ENCODE measurements at regions not wholly inside any gene's neighbourhood (a gene's known extent, or its start where the extent isn't known, plus 50 kb on each side); places are given as distances from the start of the nearest gene placed in this dataset.
"Not testable (repeated sequence)": the region's sequence is repeated elsewhere in the genome, so short reads cannot be mapped to it uniquely, and the experiment has no call there.

DNA sequence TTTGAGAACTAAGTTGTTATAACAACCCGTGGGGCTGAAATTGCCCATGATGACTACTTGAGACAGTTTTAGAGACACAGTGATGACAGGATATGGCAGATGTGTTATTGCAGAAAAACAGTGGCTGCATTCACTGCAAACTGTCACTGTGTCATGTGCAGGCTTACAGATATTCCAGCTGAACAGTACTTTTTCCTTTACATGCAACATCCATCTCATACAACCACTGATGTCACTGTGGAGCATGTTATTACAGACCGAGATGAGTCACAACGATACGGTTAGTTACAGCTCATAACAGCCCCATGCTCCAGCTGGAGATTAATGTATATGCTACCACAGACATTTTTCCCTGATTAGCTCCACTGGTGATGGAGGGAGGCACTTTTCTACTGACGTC is 207.4 kb downstream of the TMA16 start:
- CTCF ChIA-PET = no interaction called here
- DNase-seq = no peak
- Histone ChIP-seq H3K4me3 (ENCODE audit: control insufficient read depth in 1 of 7, extremely low read depth in 1 of 7, insufficient read depth in 4 of 7, low read depth in 2 of 7, low read length in 6 of 7) (no peak overlapping the region), H3K4me1 (ENCODE audit: control extremely low read depth in 1 of 4, control insufficient read depth in 4 of 4, insufficient read depth in 4 of 4, low read length in 3 of 4) (no peaks in the 10 kb centered on the region), H3K27me3 (replicated peaks in 2 of 5; ENCODE audit: control insufficient read depth in 4 of 5, insufficient read depth in 5 of 5, low read length in 4 of 5) (peaks cover 0 to 5% (median 0%) of the 10 kb centered on the region in 5 experiments), H3K36me3 (ENCODE audit: control insufficient read depth in 4 of 4, insufficient read depth in 4 of 4, low read length in 3 of 4) (no peaks in the 10 kb centered on the region), H3K9me3 (ENCODE audit: control extremely low read depth in 1 of 5, control insufficient read depth in 4 of 5, insufficient read depth in 2 of 5, low read depth in 1 of 5, low read length in 4 of 5) (peaks cover 0 to 3% (median 0%) of the 10 kb centered on the region in 5 experiments), H3K27ac (ENCODE audit: insufficient read depth in 1 of 2, low read depth in 1 of 2, low read length in 2 of 2, poor library complexity in 1 of 2, severe bottlenecking in 2 of 2) (no peak overlapping the region)
- POLR2A ChIA-PET = no interaction called here
- 97% methylated on average over 4 of the region's 5 CpGs for WGBS (ENCODE audit: insufficient coverage)

DNA sequence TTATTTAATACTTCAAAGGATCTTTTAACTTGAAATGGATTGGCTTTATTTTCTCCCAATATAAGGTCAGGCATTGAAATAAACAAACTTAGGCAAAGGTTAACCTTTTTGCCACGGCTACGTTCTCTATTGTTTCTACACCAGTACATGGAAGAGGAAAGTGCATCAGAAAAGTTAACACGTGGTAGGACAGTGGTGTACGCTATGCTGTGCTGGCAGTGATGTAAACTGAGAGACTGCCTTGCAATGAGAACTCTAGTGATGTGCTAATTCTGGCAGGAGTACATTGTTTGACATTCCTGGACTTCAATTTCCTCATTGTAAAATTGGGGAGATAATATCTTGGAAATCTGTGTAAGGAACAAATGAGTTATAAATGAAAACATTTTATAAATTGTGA is 208.2 kb downstream of the TMA16 start:
- Histone ChIP-seq H3K27me3 (replicated peaks in 2 of 5; ENCODE audit: control insufficient read depth in 4 of 5, insufficient read depth in 5 of 5, low read length in 4 of 5) (peaks cover 0 to 5% (median 0%) of the 10 kb centered on the region in 5 experiments), H3K4me3 (ENCODE audit: control insufficient read depth in 1 of 7, extremely low read depth in 1 of 7, insufficient read depth in 4 of 7, low read depth in 2 of 7, low read length in 6 of 7) (no peak overlapping the region), H3K27ac (ENCODE audit: insufficient read depth in 1 of 2, low read depth in 1 of 2, low read length in 2 of 2, poor library complexity in 1 of 2, severe bottlenecking in 2 of 2) (no peak overlapping the region), H3K4me1 (ENCODE audit: control extremely low read depth in 1 of 4, control insufficient read depth in 4 of 4, insufficient read depth in 4 of 4, low read length in 3 of 4) (no peaks in the 10 kb centered on the region), H3K36me3 (ENCODE audit: control insufficient read depth in 4 of 4, insufficient read depth in 4 of 4, low read length in 3 of 4) (no peaks in the 10 kb centered on the region), H3K9me3 (ENCODE audit: control extremely low read depth in 1 of 5, control insufficient read depth in 4 of 5, insufficient read depth in 2 of 5, low read depth in 1 of 5, low read length in 4 of 5) (no peaks in the 10 kb centered on the region)
- ChIA-PET POLR2A (no interaction called here), CTCF (no interaction called here)
- 89% methylated on average over 4 of the region's 4 CpGs for WGBS (ENCODE audit: insufficient coverage)
- DNase-seq = no peak

DNA sequence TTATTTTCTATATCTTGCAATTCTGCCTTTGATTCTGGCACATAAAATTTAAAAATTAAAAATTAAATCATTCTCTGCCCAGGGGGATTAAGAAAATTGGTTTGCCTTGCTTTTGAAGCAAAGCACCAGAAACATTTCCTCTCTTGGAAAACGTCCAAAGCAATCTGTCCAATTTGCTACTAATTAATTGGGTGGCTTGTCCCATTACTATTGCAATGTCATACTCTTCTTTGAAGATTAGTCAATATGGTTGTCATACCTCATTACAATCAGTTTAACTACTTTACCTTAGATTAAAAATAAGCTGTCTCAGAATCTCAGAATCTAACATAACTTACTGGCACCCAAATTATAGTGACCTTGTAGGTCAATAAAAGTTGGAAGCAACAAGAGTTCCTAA is 208.8 kb downstream of the TMA16 start:
- no peak overlapping the region for H3K27ac ChIP-seq (ENCODE audit: insufficient read depth in 1 of 2, low read depth in 1 of 2, low read length in 2 of 2, poor library complexity in 1 of 2, severe bottlenecking in 2 of 2)
- ChIA-PET POLR2A (no interaction called here), CTCF (interaction anchor here (1.1 kb wide), 1 partner anchor 57 kb away, joined by 3 read pairs; no protein-coding TSS in a partner anchor)
- H3K36me3 ChIP-seq (ENCODE audit: control insufficient read depth in 4 of 4, insufficient read depth in 4 of 4, low read length in 3 of 4) = no peaks in the 10 kb centered on the region
- H3K4me3 ChIP-seq (ENCODE audit: control insufficient read depth in 1 of 7, extremely low read depth in 1 of 7, insufficient read depth in 4 of 7, low read depth in 2 of 7, low read length in 6 of 7) = no peak overlapping the region
- peaks cover 0 to 5% (median 0%) of the 10 kb centered on the region in 5 experiments for H3K27me3 ChIP-seq (replicated peaks in 2 of 5; ENCODE audit: control insufficient read depth in 4 of 5, insufficient read depth in 5 of 5, low read length in 4 of 5)
- no peak for DNase-seq
- no peaks in the 10 kb centered on the region for H3K9me3 ChIP-seq (ENCODE audit: control extremely low read depth in 1 of 5, control insufficient read depth in 4 of 5, insufficient read depth in 2 of 5, low read depth in 1 of 5, low read length in 4 of 5)
- H3K4me1 ChIP-seq (ENCODE audit: control extremely low read depth in 1 of 4, control insufficient read depth in 4 of 4, insufficient read depth in 4 of 4, low read length in 3 of 4) = no peaks in the 10 kb centered on the region
- 83% methylated on average over 1 of the region's 1 CpG for WGBS (ENCODE audit: insufficient coverage)

DNA sequence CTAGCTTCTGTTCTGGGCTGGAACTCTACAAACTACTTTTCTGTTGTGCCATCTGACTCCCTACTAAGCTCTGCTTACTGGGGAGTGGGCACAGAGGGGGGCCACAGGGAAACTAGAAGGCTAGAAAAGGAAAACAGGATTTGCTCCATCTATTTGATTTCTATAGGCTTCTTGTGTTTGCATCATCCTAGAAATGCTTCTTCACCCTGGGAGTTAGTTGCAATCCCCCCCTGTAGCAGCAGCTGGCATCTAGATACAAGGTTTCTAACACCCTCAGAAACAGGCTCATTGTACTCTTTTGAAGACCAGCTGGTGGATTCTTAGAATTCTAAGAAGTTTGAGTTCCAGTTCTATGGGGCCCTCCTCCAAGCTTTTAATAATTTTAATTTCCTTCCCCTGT is 213.4 kb downstream of the TMA16 start:
- no peak overlapping the region for H3K4me3 ChIP-seq (ENCODE audit: control insufficient read depth in 1 of 7, extremely low read depth in 1 of 7, insufficient read depth in 4 of 7, low read depth in 2 of 7, low read length in 6 of 7)
- H3K9me3 ChIP-seq (ENCODE audit: control extremely low read depth in 1 of 5, control insufficient read depth in 4 of 5, insufficient read depth in 2 of 5, low read depth in 1 of 5, low read length in 4 of 5) = no peaks in the 10 kb centered on the region
- no peaks in the 10 kb centered on the region for H3K4me1 ChIP-seq (ENCODE audit: control extremely low read depth in 1 of 4, control insufficient read depth in 4 of 4, insufficient read depth in 4 of 4, low read length in 3 of 4)
- no peak overlapping the region for H3K27ac ChIP-seq (ENCODE audit: insufficient read depth in 1 of 2, low read depth in 1 of 2, low read length in 2 of 2, poor library complexity in 1 of 2, severe bottlenecking in 2 of 2)
- ChIA-PET CTCF (no interaction called here), POLR2A (no interaction called here)
- peaks cover 0 to 2% (median 0%) of the 10 kb centered on the region in 5 experiments for H3K27me3 ChIP-seq (replicated peaks in 2 of 5; ENCODE audit: control insufficient read depth in 4 of 5, insufficient read depth in 5 of 5, low read length in 4 of 5)
- H3K36me3 ChIP-seq (ENCODE audit: control insufficient read depth in 4 of 4, insufficient read depth in 4 of 4, low read length in 3 of 4) = no peaks in the 10 kb centered on the region
- DNase-seq = no peak

DNA sequence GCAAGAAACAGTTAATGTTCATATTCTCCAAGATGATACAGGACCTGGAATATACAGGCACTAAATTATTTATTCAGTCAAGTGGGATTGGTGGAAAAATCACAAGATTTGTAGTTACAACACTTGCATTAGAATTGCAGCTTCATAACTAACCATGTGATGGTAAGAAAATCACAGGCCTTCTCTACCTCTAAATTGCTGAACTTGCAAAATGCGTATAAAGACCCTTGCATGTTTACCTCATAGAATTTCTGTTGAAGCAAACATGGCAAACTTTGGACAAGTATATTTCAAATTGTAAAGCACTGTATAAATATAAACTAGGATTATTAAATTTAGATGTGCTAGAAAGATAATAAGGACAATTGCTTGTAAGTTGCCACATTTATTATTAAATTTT is 215.1 kb downstream of the TMA16 start:
- no peak for DNase-seq
- ChIA-PET POLR2A (no interaction called here), CTCF (interaction anchor here (0.8 kb wide), 1 partner anchor 16 kb away, joined by 3 read pairs; no protein-coding TSS in a partner anchor)
- Histone ChIP-seq H3K9me3 (ENCODE audit: control extremely low read depth in 1 of 5, control insufficient read depth in 4 of 5, insufficient read depth in 2 of 5, low read depth in 1 of 5, low read length in 4 of 5) (no peaks in the 10 kb centered on the region), H3K27me3 (replicated peaks in 2 of 5; ENCODE audit: control insufficient read depth in 4 of 5, insufficient read depth in 5 of 5, low read length in 4 of 5) (peaks cover 0 to 2% (median 0%) of the 10 kb centered on the region in 5 experiments), H3K4me1 (ENCODE audit: control extremely low read depth in 1 of 4, control insufficient read depth in 4 of 4, insufficient read depth in 4 of 4, low read length in 3 of 4) (no peaks in the 10 kb centered on the region), H3K36me3 (ENCODE audit: control insufficient read depth in 4 of 4, insufficient read depth in 4 of 4, low read length in 3 of 4) (no peaks in the 10 kb centered on the region), H3K4me3 (ENCODE audit: control insufficient read depth in 1 of 7, extremely low read depth in 1 of 7, insufficient read depth in 4 of 7, low read depth in 2 of 7, low read length in 6 of 7) (no peak overlapping the region), H3K27ac (ENCODE audit: insufficient read depth in 1 of 2, low read depth in 1 of 2, low read length in 2 of 2, poor library complexity in 1 of 2, severe bottlenecking in 2 of 2) (no peak overlapping the region)
- no CpG with 5 or more reads among the region's 1 CpG for WGBS (ENCODE audit: insufficient coverage)

DNA sequence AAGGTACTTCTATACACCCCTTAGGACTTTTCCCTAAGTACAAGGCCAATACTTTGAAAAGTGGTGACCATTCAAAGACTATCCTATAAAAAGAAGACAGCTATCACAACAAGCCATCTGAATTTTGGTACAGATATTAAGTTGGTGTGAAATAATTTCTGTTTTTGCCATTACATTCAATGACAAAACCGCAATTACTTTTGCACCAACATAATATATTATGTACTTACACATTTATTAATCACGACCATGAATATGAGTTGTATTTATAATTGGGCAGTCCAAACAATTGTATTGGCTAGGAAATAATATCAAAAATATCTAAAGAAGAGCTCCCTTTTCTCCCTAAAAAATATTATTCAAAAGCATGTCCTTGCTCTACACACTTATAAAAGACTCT is 215.7 kb downstream of the TMA16 start:
- H3K4me1 ChIP-seq (ENCODE audit: control extremely low read depth in 1 of 4, control insufficient read depth in 4 of 4, insufficient read depth in 4 of 4, low read length in 3 of 4) = no peaks in the 10 kb centered on the region
- H3K36me3 ChIP-seq (ENCODE audit: control insufficient read depth in 4 of 4, insufficient read depth in 4 of 4, low read length in 3 of 4) = no peaks in the 10 kb centered on the region
- no CpG with 5 or more reads among the region's 2 CpGs for WGBS (ENCODE audit: insufficient coverage)
- no peaks in the 10 kb centered on the region for H3K9me3 ChIP-seq (ENCODE audit: control extremely low read depth in 1 of 5, control insufficient read depth in 4 of 5, insufficient read depth in 2 of 5, low read depth in 1 of 5, low read length in 4 of 5)
- peaks cover 0 to 2% (median 0%) of the 10 kb centered on the region in 5 experiments for H3K27me3 ChIP-seq (replicated peaks in 2 of 5; ENCODE audit: control insufficient read depth in 4 of 5, insufficient read depth in 5 of 5, low read length in 4 of 5)
- ChIA-PET POLR2A (no interaction called here), CTCF (interaction anchor here (0.6 to 0.8 kb wide), 2 partner anchors 16 to 38 kb away, joined by 3 read pairs; no protein-coding TSS in a partner anchor)
- DNase-seq = no peak
- no peak overlapping the region for H3K4me3 ChIP-seq (ENCODE audit: control insufficient read depth in 1 of 7, extremely low read depth in 1 of 7, insufficient read depth in 4 of 7, low read depth in 2 of 7, low read length in 6 of 7)
- no peak overlapping the region for H3K27ac ChIP-seq (ENCODE audit: insufficient read depth in 1 of 2, low read depth in 1 of 2, low read length in 2 of 2, poor library complexity in 1 of 2, severe bottlenecking in 2 of 2)

DNA sequence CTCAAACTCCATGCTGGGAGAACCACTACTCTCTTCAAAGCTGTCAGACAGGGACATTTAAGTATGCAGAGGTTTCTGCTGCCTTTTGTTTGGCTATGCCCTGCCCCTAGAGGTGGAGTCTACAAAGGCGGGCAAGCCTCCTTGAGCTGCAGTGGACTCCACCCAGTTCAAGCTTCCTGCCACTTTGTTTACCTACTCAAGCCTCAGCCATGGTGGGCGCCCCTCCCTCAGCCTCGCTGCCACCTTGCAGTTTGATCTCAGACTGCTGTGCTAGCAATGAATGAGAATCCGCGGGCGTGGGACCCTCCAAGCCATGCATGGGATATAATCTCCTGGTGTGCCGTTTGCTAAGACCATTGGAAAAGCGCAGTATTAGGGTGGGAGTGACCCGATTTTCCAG is 230.0 kb downstream of the TMA16 start:
- H3K27me3 ChIP-seq (replicated peaks in 2 of 5; ENCODE audit: control insufficient read depth in 4 of 5, insufficient read depth in 5 of 5, low read length in 4 of 5); H3K27ac ChIP-seq (ENCODE audit: insufficient read depth in 1 of 2, low read depth in 1 of 2, low read length in 2 of 2, poor library complexity in 1 of 2, severe bottlenecking in 2 of 2); H3K4me3 ChIP-seq (ENCODE audit: control insufficient read depth in 1 of 7, extremely low read depth in 1 of 7, insufficient read depth in 4 of 7, low read depth in 2 of 7, low read length in 6 of 7); H3K36me3 ChIP-seq (ENCODE audit: control insufficient read depth in 4 of 4, insufficient read depth in 4 of 4, low read length in 3 of 4); DNase-seq; H3K4me1 ChIP-seq (ENCODE audit: control extremely low read depth in 1 of 4, control insufficient read depth in 4 of 4, insufficient read depth in 4 of 4, low read length in 3 of 4); H3K9me3 ChIP-seq (ENCODE audit: control extremely low read depth in 1 of 5, control insufficient read depth in 4 of 5, insufficient read depth in 2 of 5, low read depth in 1 of 5, low read length in 4 of 5); POLR2A ChIA-PET: not testable (repeated sequence)
- WGBS (ENCODE audit: insufficient coverage) = 100% methylated on average over 1 of the region's 9 CpGs
- CTCF ChIA-PET = interaction anchor here (1.8 kb wide), 1 partner anchor 21 kb away, joined by 3 read pairs; no protein-coding TSS in a partner anchor

Measured in common myeloid progenitor, CD34-positive (primary cell).